NAMALWA (cell line): ENCODE measurements at regions not wholly inside any gene's neighbourhood (a gene's known extent, or its start where the extent isn't known, plus 50 kb on each side); places are given as distances from the start of the nearest gene placed in this dataset.

Experiments used
- DNase-seq: peaks from one replicate; pipeline ENCODE4 v3.0.0-alpha.2; 2015; ENCODE audit warnings: low spot score

GRCh38 chrX:40165861-40166260, 68.1 kb upstream of the BCOR start:
- no peak for DNase-seq

- DNase-seq: no peak
These were observed 67.4 kb upstream of the BCOR start for GRCh38 chrX:40165206-40165605.

- no peak for DNase-seq
These were observed 67.0 kb upstream of the BCOR start for GRCh38 chrX:40164751-40165150.

GRCh38 chrX:40158036-40158706, 60.4 kb upstream of the BCOR start:
- no peak for DNase-seq

- DNase-seq: no peak
These were observed 59.7 kb upstream of the BCOR start for GRCh38 chrX:40157228-40158035.

- DNase-seq: no peak
These were observed 58.9 kb upstream of the BCOR start for GRCh38 chrX:40156470-40157227.

GRCh38 chrX:40155589-40156469, 58.1 kb upstream of the BCOR start:
- no peak for DNase-seq

- DNase-seq: peak; percentile 16
These were observed 57.3 kb upstream of the BCOR start for GRCh38 chrX:40154853-40155588.

- DNase-seq: no peak
These were observed 56.6 kb upstream of the BCOR start for GRCh38 chrX:40154250-40154852.

GRCh38 chrX:40153345-40154249, 55.8 kb upstream of the BCOR start:
- DNase-seq: peak; percentile 74

- DNase-seq: no peak
These were observed 55.1 kb upstream of the BCOR start for GRCh38 chrX:40152741-40153344.

- DNase-seq: no peak
These were observed 54.5 kb upstream of the BCOR start for GRCh38 chrX:40152173-40152711.

- DNase-seq: no peak
These were observed 53.7 kb upstream of the BCOR start for GRCh38 chrX:40151211-40152172.

- peak; percentile 16 for DNase-seq
These were observed 52.7 kb upstream of the BCOR start for GRCh38 chrX:40150503-40150902.

GRCh38 chrX:40149286-40150175, 51.8 kb upstream of the BCOR start:
- no peak for DNase-seq

- no peak for DNase-seq
These were observed 50.9 kb upstream of the BCOR start for GRCh38 chrX:40148385-40149285.
